ENCODE measurements at regions not wholly inside any gene's neighbourhood (a gene's known extent, or its start where the extent isn't known, plus 50 kb on each side); places are given as distances from the start of the nearest gene placed in this dataset.

- no peak for DNase-seq (ENCODE audit: low read depth in 2 of 3, low spot score in 1 of 3)
Observed at GRCh38 chr15:97858296-97858695, 102.2 kb upstream of the ARRDC4 start.

DNA sequence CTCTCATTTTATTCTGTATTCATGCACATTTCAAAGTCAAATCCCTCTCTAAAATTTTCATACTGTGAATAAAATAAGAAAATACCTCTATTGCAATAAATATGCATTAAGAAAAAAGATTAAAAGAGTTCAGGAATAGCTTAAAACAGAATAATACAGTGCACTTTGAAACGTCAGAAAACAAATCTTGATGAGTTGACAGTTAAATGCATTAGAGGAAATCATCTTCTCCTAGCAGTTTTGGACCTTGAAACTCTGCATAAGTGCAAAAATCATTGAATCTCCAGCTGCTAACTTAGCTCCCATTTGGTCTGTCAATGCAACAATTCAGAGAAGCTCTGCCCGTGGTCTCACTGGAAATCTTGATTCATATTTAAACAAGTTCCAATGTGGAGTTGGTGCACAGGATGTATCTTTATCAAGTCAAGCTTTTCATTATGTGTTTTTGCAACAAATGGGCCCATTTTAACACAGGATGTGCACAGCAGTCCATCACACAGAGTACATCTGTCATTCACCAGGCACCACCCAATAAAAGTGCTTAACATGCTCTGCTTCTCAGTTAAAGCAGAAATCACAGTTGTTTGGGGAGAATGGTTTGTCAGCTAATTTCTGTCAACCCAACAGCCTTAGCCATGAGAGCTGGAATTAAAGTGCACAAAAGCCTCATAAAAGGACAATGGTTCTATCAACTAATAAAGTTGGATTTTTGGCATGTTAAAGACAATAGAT lies 98.8 kb upstream of the ARRDC4 start:
- DNase-seq (ENCODE audit: low read depth in 2 of 3, low spot score in 1 of 3) = no peak

DNA sequence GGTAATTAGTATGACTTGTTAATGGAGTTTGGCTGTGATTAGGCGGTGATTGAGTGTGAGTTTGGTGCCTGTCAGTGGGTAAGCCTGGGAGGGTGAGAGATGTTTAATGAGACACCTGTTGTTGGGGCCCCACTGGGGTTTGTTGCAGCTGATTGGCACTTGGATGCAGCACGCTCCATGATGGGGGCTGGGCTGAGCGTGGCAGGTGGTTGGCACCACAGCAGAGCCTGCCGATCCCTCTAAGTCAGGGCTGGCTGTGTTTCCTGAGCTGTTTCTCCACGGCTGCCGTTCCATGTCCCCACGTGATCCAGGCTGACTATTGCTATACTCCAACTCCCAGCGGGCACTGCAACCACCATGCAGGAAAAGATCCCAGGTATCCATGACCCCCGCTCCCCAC lies 93.5 kb upstream of the ARRDC4 start:
- DNase-seq (ENCODE audit: low read depth in 2 of 3, low spot score in 1 of 3) = no peak

DNA sequence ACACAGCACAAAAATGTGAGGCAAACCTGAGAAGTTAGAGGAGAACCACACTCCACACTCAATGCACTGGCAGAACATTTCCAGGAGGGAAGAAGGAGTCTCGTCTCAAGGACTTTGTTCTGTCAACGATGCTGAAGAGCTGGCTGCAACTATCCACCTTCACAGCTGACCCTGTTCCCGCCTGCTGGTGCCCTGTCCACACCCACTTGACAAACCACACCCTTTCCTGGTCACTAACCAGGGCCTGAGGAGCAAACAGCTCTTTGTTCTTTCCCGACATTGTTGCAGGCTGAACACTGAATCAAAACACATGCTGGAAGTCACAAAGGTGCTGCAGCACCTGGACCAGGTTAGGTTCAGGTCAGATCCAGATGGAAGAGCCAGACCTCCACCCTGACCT lies 92.6 kb upstream of the ARRDC4 start:
- no peak for DNase-seq (ENCODE audit: low read depth in 2 of 3, low spot score in 1 of 3)

DNA sequence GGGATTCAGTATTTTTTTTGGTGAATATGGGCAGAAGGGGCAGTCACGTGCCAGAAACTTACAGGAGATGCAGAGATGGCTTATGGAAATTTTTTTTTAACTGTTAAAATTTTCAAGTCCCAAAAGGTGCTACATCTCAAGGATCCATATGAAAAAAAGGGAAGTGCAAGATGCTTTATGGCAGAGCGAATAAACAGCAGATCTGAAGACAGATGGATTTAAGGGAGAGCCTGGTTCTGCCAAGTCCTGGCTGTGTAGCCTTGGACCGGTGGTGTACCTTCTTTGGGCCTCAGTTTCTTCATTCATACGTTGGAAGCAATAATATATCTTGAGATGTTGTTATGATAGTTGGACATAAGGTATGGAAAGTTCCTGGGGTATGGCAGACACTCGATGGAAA lies 91.5 kb upstream of the ARRDC4 start:
- DNase-seq (ENCODE audit: low read depth in 2 of 3, low spot score in 1 of 3) = no peak

DNA sequence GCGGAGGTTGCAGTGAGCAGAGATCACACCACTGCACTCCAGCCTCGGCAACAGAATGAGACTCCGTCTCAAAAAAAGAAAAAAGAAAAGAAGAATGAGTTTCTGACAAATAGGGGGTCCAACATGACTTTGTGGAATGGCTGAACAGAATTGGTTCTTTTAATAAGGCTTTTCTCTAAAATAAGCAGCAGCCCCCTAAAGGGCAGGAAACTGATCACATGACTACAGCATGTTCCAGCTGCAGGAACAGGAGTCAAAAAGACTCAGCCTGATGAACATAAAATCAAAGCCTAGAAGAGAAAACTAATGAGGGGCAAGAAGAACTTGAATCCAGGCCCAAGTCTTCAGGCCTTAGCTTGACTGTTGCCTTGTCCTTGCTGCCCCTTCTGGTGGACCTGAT lies 89.7 kb upstream of the ARRDC4 start:
- DNase-seq (ENCODE audit: low read depth in 2 of 3, low spot score in 1 of 3) = no peak

DNA sequence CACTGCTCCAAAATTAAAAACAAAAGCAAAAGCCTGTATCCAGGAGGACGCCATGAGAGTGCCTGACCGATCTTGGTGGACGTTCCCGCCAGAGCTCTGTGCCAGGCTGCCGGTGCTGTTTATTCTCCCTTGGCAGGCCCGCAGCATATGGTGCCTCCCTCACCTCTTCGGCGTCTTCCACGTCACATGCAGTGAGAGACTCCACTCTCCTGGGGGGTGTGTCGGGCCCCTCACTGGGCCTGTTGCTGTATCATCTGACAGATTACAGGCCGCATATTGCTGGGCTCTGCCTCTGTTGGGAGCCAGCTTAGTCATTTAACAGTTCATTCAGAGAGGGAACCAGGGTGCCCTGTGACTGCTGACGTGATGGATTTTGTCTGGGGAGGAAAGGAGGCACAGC lies 86.4 kb upstream of the ARRDC4 start:
- DNase-seq (ENCODE audit: low read depth in 2 of 3, low spot score in 1 of 3) = no peak

DNA sequence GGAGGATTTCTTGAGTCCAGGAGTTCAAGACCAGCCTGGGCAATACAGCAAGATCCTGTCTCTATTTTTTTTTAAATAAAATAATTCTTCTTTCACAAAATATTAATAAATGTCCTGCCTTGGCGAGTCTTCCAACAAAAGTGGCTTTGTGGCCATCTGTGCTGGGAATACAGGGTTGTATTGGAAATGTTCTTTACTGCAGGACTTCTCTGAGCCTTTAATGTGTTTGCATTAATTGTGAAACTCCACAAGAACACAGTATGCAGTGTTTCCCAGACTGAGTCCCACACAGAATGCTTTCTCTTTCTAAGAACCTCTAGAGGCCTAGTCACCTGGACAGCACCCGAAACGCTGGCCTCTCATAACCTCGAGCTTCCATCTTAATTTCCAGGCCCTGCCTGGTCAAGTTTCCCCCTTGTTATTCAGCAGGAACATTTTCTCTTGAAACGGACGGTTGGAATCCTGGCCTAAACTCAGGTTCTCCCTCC lies 85.4 kb upstream of the ARRDC4 start:
- no peak for DNase-seq (ENCODE audit: low read depth in 2 of 3, low spot score in 1 of 3)

GRCh38 chr15:97875513-97876280 lies 84.8 kb upstream of the ARRDC4 start:
- no peak for DNase-seq (ENCODE audit: low read depth in 2 of 3, low spot score in 1 of 3)

DNA sequence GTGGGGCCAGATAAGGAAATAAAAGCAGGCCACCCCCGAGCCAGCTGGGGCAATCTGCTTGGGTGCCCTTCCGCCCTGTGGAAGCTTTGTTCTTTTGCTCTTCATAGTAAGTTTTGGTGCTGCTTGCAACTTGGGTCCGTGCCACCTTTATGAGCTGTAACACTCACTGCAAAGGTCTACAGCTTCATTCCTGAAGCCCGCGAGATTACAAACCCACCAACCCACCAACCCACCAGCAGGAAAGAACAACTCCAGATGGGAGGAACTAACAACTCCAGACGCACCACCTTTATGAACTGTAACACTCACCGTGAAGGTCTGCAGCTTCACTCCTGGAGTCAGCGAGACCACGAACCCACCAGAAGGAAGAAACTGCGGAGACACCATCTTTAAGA lies 84.2 kb upstream of the ARRDC4 start:
- DNase-seq (ENCODE audit: low read depth in 2 of 3, low spot score in 1 of 3) = no peak

DNA sequence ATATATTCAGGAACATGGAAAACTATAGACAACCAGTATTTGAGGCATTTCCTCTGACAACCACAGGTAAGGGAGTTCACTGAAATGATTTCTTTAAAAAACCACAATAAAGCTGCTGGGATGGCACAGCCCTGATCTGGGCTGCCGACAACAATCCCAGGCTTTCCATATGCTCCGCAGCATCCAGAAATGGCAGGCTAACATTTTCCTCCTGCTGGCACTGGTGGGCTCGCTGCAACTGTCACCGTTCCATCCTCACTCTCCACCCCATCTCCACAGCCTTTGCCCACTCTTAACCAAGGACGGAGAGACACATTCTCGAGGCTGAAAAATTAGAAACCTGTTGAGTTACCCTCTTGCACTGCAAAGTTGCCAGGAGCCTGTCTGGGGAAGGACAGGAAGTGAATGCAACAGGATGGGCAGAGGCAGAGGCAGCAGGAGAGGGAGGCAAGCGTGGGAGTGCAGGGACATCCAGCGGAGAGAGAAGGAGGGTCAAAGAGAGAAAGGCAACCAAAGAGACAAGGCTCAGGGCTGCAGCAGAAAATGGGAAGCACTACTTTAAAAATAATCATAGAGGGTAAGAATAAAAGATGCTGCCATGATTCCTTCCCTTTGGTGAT lies 79.0 kb upstream of the ARRDC4 start:
- no peak for DNase-seq (ENCODE audit: low read depth in 2 of 3, low spot score in 1 of 3)

DNA sequence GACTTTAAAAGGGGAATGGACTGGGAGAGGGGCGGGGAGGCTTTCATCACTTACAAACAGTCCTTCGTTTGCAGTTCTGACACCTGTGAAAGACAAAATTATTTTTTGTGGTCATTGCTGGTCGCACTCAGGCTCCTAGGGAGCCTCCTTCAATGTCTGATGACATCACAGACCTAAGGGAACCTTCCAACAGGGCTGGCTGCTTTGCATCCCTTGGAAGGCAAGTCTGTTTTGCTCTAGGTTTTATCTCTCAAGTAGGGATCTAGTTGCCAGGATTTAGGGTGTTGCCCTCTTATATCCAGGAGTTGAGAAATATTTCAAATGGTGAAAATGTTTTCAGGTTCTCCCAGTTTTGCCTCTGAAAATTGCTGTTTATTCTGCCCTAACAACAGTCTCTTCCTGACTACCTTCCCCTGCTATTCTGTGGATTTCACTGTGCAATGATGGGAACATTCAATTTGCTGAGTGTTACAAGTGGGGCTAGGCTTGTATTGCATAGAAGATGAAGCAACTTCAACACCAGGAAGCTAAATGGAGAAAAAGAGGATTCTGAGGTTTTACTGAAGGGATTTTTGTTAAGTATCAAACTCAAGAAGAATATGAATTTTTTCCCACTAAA lies 75.9 kb upstream of the ARRDC4 start:
- DNase-seq (ENCODE audit: low read depth in 2 of 3, low spot score in 1 of 3) = no peak

GRCh38 chr15:97890307-97890706 lies 70.2 kb upstream of the ARRDC4 start:
- no peak for DNase-seq (ENCODE audit: low read depth in 2 of 3, low spot score in 1 of 3)

DNA sequence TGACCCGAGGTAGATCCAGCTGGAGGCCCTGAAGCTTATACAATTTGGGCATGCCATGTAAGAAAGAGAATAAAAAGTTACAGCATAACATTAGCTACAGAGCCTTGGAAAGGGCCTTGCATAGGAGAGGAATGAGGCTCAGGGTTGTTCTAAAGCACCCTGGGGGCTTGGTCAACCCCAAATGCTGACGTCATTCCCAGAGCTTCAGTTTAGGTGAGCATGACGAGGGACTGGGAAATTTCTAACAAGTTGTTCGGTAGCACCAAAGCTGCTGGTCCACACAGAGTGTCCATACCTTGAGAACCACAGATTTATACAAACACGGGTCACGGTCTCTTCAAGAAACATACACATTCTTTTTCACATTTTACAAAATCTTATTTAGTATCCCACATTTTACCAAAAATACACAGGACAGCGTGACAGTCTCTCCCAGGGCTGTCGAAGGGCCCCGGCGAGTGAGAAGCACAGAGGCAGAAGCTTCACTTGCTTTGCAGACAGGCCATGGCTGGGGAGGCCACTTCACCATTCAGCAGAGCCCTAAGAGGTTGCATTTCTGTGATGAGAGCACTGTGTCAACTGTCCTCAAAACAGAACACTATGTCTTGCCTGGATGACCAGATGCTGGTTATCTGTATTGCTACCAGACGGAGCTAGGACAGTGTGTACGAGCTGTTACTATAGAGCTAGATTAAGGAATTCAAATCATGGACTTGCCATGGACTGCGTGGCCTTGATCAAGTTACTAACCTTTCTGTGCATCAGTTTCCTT lies 68.2 kb upstream of the ARRDC4 start:
- DNase-seq (ENCODE audit: low read depth in 2 of 3, low spot score in 1 of 3) = no peak

DNA sequence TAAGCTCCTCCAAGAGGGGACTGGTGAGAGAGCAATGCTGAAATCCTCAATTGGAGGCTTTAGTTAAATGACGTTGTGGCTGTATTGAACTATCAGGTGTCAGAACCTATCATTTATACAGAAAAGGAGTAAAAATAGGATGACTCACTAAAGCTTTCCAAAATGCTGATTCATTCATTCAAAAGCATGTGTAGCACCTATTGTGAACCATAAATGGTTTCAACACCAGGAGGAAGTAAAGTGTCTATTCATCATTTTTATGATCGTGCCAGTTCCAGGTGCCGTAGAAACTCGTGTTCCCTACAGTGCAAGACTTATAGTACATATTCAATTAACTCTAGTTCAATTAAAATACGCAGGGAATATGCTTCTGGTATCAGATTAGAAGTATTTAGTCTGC lies 66.5 kb upstream of the ARRDC4 start:
- DNase-seq (ENCODE audit: low read depth in 2 of 3, low spot score in 1 of 3) = no peak

GRCh38 chr15:97899981-97900380 lies 60.5 kb upstream of the ARRDC4 start:
- DNase-seq (ENCODE audit: low read depth in 2 of 3, low spot score in 1 of 3) = no peak

DNA sequence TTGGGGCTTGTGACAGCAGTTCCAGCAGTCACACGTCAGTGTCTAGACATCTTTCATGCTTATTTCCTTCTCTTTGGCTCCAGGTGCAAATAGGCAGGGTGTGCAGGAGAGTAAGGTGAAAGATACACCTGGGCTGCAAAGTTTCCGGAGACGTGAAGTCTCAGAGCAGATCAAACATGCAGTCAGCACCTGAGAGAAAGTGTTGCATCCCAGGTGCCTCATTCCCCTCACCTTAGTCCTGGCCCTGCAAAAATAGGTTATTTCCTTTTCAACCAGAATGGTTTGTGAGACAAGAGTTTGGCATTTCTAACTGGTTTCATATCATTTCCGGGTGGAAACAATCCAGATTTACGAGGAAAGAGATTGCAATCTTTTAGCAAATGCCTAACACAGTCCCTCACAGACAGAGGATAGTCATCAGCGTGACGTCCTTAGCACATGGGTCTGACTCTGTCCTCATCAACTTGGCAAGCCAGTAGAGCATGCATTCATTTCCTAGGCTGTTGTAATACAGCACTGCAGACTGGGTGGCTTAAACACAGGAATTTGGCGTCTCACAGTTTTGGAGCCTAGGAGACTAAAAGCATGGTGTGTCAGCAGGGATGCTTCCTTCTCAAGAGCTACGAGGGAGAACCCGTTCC lies 58.2 kb upstream of the ARRDC4 start:
- no peak for DNase-seq (ENCODE audit: low read depth in 2 of 3, low spot score in 1 of 3)

- DNase-seq (ENCODE audit: low read depth in 2 of 3, low spot score in 1 of 3) = no peak
Observed at GRCh38 chr15:97903560-97903959, 56.9 kb upstream of the ARRDC4 start.

DNA sequence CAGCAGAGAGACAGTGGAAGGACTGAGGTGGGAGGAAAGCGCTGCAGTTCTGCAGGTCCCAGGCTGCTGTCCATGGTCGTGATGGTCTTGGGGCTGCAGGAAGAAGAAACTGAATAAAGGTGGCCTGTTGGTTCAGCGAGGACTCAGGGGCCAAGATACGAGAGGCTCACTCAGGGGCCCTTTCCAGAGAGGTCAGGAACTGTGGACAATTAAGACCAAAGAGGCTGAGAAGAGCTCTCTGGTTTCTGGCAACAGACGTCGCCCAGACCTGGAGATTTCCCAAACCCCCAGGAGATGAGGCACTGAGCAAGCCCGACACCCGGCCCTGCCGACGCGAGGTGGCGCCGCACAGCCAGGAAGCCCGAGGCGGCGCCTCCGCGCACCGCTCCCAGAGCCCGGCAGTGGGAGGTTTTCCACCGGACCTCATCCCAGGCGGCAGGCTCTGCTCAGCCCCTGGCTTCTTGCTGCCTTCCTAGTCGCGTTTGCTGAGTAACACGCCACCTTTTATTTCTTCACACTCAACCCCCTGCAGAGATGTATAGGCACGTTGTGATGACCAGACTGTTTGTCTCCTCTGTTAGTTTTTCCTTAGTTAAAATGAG lies 56.4 kb upstream of the ARRDC4 start:
- DNase-seq (ENCODE audit: low read depth in 2 of 3, low spot score in 1 of 3) = peak in 2 of 3 donors; percentile 1 to 6

DNA sequence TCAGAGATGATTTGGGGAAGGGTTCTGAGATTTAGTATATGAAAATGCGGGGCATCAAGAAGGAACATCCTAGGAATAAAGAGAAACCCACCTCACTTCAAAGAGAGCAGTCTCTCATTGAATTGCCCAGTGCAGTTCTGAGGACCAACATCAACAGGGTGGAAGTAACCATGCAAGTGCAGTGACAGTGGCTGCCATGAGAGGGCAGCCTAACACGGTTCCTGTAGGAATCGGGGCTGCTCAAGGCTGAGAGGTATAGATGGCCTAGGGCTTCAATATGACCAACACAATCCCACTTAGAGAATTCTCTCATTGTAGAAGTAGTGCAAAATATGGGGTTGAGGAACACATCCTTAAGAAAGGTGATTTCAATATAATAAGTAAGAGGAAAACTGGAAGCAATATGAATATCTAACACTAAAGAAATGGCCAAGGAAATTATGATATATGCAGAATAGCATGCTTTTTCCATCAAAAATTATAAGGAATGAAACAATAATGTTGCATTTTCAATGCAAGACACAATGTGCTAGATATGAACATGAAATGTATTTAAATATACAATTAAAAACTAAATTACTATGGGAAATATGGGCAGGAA lies 51.1 kb upstream of the ARRDC4 start:
- DNase-seq (ENCODE audit: low read depth in 2 of 3, low spot score in 1 of 3) = peak; percentile 28 to 53 (median 31)

All from stimulated activated CD4-positive, alpha-beta T cell treated with anti-CD3 and anti-CD28 coated beads, Interleukin-12 subunit alpha, Interleukin-12 subunit beta, amount 100 ng/mL, for 48 hours (primary cell).